RPMI8226 (cell line): ENCODE measurements at regions not wholly inside any gene's neighbourhood (a gene's known extent, or its start where the extent isn't known, plus 50 kb on each side); places are given as distances from the start of the nearest gene placed in this dataset.

Experiments
- DNase-seq: peaks from one replicate; pipeline ENCODE4 v3.0.0-alpha.2; 2015

GRCh38 chr18:54532962-54533361 lies 58.1 kb upstream of the DYNAP start:
- no peak for DNase-seq
